ENCODE measurements at regions not wholly inside any gene's neighbourhood (a gene's known extent, or its start where the extent isn't known, plus 50 kb on each side); places are given as distances from the start of the nearest gene placed in this dataset.

GRCh38 chr2:74735009-74735408 is 81.0 kb downstream of the SEMA4F start:
- H3K4me1 ChIP-seq (ENCODE audit: insufficient read depth, low read length): peaks cover 49% of the 10 kb centered on the region
- H3K9me3 ChIP-seq (ENCODE audit: low read depth, low read length): peaks cover 9% of the 10 kb centered on the region
- H3K27me3 ChIP-seq (ENCODE audit: insufficient read depth, low read length): no peaks in the 10 kb centered on the region
- H3K4me3 ChIP-seq (ENCODE audit: low read length): no peak overlapping the region

- H3K27me3 ChIP-seq (ENCODE audit: insufficient read depth, low read length): no peaks in the 10 kb centered on the region
- H3K4me3 ChIP-seq (ENCODE audit: low read length): no peak overlapping the region
- peaks cover 9% of the 10 kb centered on the region for H3K9me3 ChIP-seq (ENCODE audit: low read depth, low read length)
- peaks cover 55% of the 10 kb centered on the region for H3K4me1 ChIP-seq (ENCODE audit: insufficient read depth, low read length)
Measured at GRCh38 chr2:74735564-74735963, 81.5 kb downstream of the SEMA4F start.

- peaks cover 64% of the 10 kb centered on the region for H3K4me1 ChIP-seq (ENCODE audit: insufficient read depth, low read length)
- peaks cover 9% of the 10 kb centered on the region for H3K9me3 ChIP-seq (ENCODE audit: low read depth, low read length)
- H3K4me3 ChIP-seq (ENCODE audit: low read length): no peak overlapping the region
- H3K27me3 ChIP-seq (ENCODE audit: insufficient read depth, low read length): no peaks in the 10 kb centered on the region
Measured at GRCh38 chr2:74736589-74736988, 82.5 kb downstream of the SEMA4F start.

GRCh38 chr2:74738586-74738985 is 84.5 kb downstream of the SEMA4F start:
- Histone ChIP-seq H3K4me3 (ENCODE audit: low read length) (no peak overlapping the region), H3K27me3 (ENCODE audit: insufficient read depth, low read length) (no peaks in the 10 kb centered on the region), H3K9me3 (ENCODE audit: low read depth, low read length) (peaks cover 9% of the 10 kb centered on the region), H3K4me1 (ENCODE audit: insufficient read depth, low read length) (peaks cover 58% of the 10 kb centered on the region)

GRCh38 chr2:74739129-74739528 is 85.1 kb downstream of the SEMA4F start:
- H3K4me1 ChIP-seq (ENCODE audit: insufficient read depth, low read length): peaks cover 53% of the 10 kb centered on the region
- H3K27me3 ChIP-seq (ENCODE audit: insufficient read depth, low read length): no peaks in the 10 kb centered on the region
- peaks cover 9% of the 10 kb centered on the region for H3K9me3 ChIP-seq (ENCODE audit: low read depth, low read length)
- no peak overlapping the region for H3K4me3 ChIP-seq (ENCODE audit: low read length)

- H3K9me3 ChIP-seq (ENCODE audit: low read depth, low read length): peaks cover 9% of the 10 kb centered on the region
Measured at GRCh38 chr2:74739733-74740241, 85.7 kb downstream of the SEMA4F start.

GRCh38 chr2:74740395-74740740 is 86.3 kb downstream of the SEMA4F start:
- peaks cover 42% of the 10 kb centered on the region for H3K4me1 ChIP-seq (ENCODE audit: insufficient read depth, low read length)
- peaks cover 9% of the 10 kb centered on the region for H3K9me3 ChIP-seq (ENCODE audit: low read depth, low read length)
- no peak overlapping the region for H3K4me3 ChIP-seq (ENCODE audit: low read length)
- no peaks in the 10 kb centered on the region for H3K27me3 ChIP-seq (ENCODE audit: insufficient read depth, low read length)

More at GRCh38 chr2:74739733-74740241, 85.7 kb downstream of the SEMA4F start:
- H3K27me3 ChIP-seq (ENCODE audit: insufficient read depth, low read length): no peaks in the 10 kb centered on the region
- no peak overlapping the region for H3K4me3 ChIP-seq (ENCODE audit: low read length)
- H3K4me1 ChIP-seq (ENCODE audit: insufficient read depth, low read length): peaks cover 48% of the 10 kb centered on the region

- peaks cover 38% of the 10 kb centered on the region for H3K4me1 ChIP-seq (ENCODE audit: insufficient read depth, low read length)
- H3K4me3 ChIP-seq (ENCODE audit: low read length): no peak overlapping the region
- H3K9me3 ChIP-seq (ENCODE audit: low read depth, low read length): peaks cover 9% of the 10 kb centered on the region
- no peaks in the 10 kb centered on the region for H3K27me3 ChIP-seq (ENCODE audit: insufficient read depth, low read length)
Measured at GRCh38 chr2:74740741-74741431, 86.8 kb downstream of the SEMA4F start.

- Histone ChIP-seq H3K9me3 (ENCODE audit: low read depth, low read length) (peaks cover 5% of the 10 kb centered on the region), H3K4me1 (ENCODE audit: insufficient read depth, low read length) (peaks cover 38% of the 10 kb centered on the region), H3K27me3 (ENCODE audit: insufficient read depth, low read length) (no peaks in the 10 kb centered on the region), H3K4me3 (ENCODE audit: low read length) (no peak overlapping the region)
Measured at GRCh38 chr2:74741629-74742028, 87.6 kb downstream of the SEMA4F start.

- Histone ChIP-seq H3K9me3 (ENCODE audit: low read depth, low read length) (no peaks in the 10 kb centered on the region), H3K27me3 (ENCODE audit: insufficient read depth, low read length) (no peaks in the 10 kb centered on the region), H3K4me3 (ENCODE audit: low read length) (no peak overlapping the region), H3K4me1 (ENCODE audit: insufficient read depth, low read length) (peaks cover 40% of the 10 kb centered on the region)
Measured at GRCh38 chr2:74742471-74742870, 88.4 kb downstream of the SEMA4F start.

GRCh38 chr2:74743039-74743438 is 89.0 kb downstream of the SEMA4F start:
- H3K4me3 ChIP-seq (ENCODE audit: low read length): no peak overlapping the region
- no peaks in the 10 kb centered on the region for H3K9me3 ChIP-seq (ENCODE audit: low read depth, low read length)
- H3K4me1 ChIP-seq (ENCODE audit: insufficient read depth, low read length): peaks cover 43% of the 10 kb centered on the region
- H3K27me3 ChIP-seq (ENCODE audit: insufficient read depth, low read length): no peaks in the 10 kb centered on the region

- Histone ChIP-seq H3K4me1 (ENCODE audit: insufficient read depth, low read length) (peaks cover 43% of the 10 kb centered on the region), H3K4me3 (ENCODE audit: low read length) (no peak overlapping the region), H3K27me3 (ENCODE audit: insufficient read depth, low read length) (no peaks in the 10 kb centered on the region), H3K9me3 (ENCODE audit: low read depth, low read length) (no peaks in the 10 kb centered on the region)
Measured at GRCh38 chr2:74743778-74744177, 89.7 kb downstream of the SEMA4F start.

- H3K4me3 ChIP-seq (ENCODE audit: low read length): no peak overlapping the region
- peaks cover 31% of the 10 kb centered on the region for H3K4me1 ChIP-seq (ENCODE audit: insufficient read depth, low read length)
- H3K27me3 ChIP-seq (ENCODE audit: insufficient read depth, low read length): no peaks in the 10 kb centered on the region
- H3K9me3 ChIP-seq (ENCODE audit: low read depth, low read length): no peaks in the 10 kb centered on the region
Measured at GRCh38 chr2:74744731-74745515, 89.0 kb upstream of the HK2 start.

GRCh38 chr2:74745766-74746165 is 88.2 kb upstream of the HK2 start:
- Histone ChIP-seq H3K4me3 (ENCODE audit: low read length) (no peak overlapping the region), H3K4me1 (ENCODE audit: insufficient read depth, low read length) (peaks cover 24% of the 10 kb centered on the region), H3K27me3 (ENCODE audit: insufficient read depth, low read length) (no peaks in the 10 kb centered on the region), H3K9me3 (ENCODE audit: low read depth, low read length) (no peaks in the 10 kb centered on the region)

- no peaks in the 10 kb centered on the region for H3K27me3 ChIP-seq (ENCODE audit: insufficient read depth, low read length)
- H3K9me3 ChIP-seq (ENCODE audit: low read depth, low read length): no peaks in the 10 kb centered on the region
- no peak overlapping the region for H3K4me3 ChIP-seq (ENCODE audit: low read length)
- peaks cover 16% of the 10 kb centered on the region for H3K4me1 ChIP-seq (ENCODE audit: insufficient read depth, low read length)
Measured at GRCh38 chr2:74746480-74746879, 87.4 kb upstream of the HK2 start.
